ENCODE measurements at regions not wholly inside any gene's neighbourhood (a gene's known extent, or its start where the extent isn't known, plus 50 kb on each side); places are given as distances from the start of the nearest gene placed in this dataset.

GRCh38 chr3:102737353-102737752, 302.5 kb downstream of the ZPLD1 start:
- H3K4me3 ChIP-seq (ENCODE audit: low read depth, low read length): no peak overlapping the region
- DNase-seq (ENCODE audit: low read depth): no peak
- no peak for TF ChIP-seq MAX (IDR thresholded peaks at IDR 0.05; ENCODE audit: low read depth, low read length)
- no peak for TF ChIP-seq CTCF (IDR thresholded peaks at IDR 0.05; ENCODE audit: low read depth, low read length)

- TF ChIP-seq CTCF (IDR thresholded peaks at IDR 0.05; ENCODE audit: low read depth, low read length) (no peak), MYC (IDR thresholded peaks at IDR 0.05; ENCODE audit: low read depth, low read length) (no peak), MAX (IDR thresholded peaks at IDR 0.05; ENCODE audit: low read depth, low read length) (no peak), POLR2A (IDR thresholded peaks at IDR 0.05; ENCODE audit: extremely low read depth, insufficient read length) (no peak)
- no peak for DNase-seq (ENCODE audit: low read depth)
- no peak overlapping the region for H3K4me3 ChIP-seq (ENCODE audit: low read depth, low read length)
Measured at GRCh38 chr3:102741105-102741504, 306.3 kb downstream of the ZPLD1 start.

- DNase-seq (ENCODE audit: low read depth): no peak
- no peak for TF ChIP-seq CTCF (IDR thresholded peaks at IDR 0.05; ENCODE audit: low read depth, low read length)
- no peak for TF ChIP-seq MYC (IDR thresholded peaks at IDR 0.05; ENCODE audit: low read depth, low read length)
- TF ChIP-seq POLR2A (IDR thresholded peaks at IDR 0.05; ENCODE audit: extremely low read depth, insufficient read length): no peak
- no peak for TF ChIP-seq MAX (IDR thresholded peaks at IDR 0.05; ENCODE audit: low read depth, low read length)
- no peak overlapping the region for H3K4me3 ChIP-seq (ENCODE audit: low read depth, low read length)
Measured at GRCh38 chr3:102741694-102742093, 306.9 kb downstream of the ZPLD1 start.

- TF ChIP-seq MYC (IDR thresholded peaks at IDR 0.05; ENCODE audit: low read depth, low read length): no peak
- no peak for TF ChIP-seq CTCF (IDR thresholded peaks at IDR 0.05; ENCODE audit: low read depth, low read length)
- TF ChIP-seq POLR2A (IDR thresholded peaks at IDR 0.05; ENCODE audit: extremely low read depth, insufficient read length): no peak
- TF ChIP-seq MAX (IDR thresholded peaks at IDR 0.05; ENCODE audit: low read depth, low read length): no peak
- no peak overlapping the region for H3K4me3 ChIP-seq (ENCODE audit: low read depth, low read length)
- no peak for DNase-seq (ENCODE audit: low read depth)
Measured at GRCh38 chr3:102745881-102746280, 311.1 kb downstream of the ZPLD1 start.

GRCh38 chr3:102747611-102748010, 312.8 kb downstream of the ZPLD1 start:
- no peak for DNase-seq (ENCODE audit: low read depth)
- TF ChIP-seq CTCF (IDR thresholded peaks at IDR 0.05; ENCODE audit: low read depth, low read length): no peak
- TF ChIP-seq MAX (IDR thresholded peaks at IDR 0.05; ENCODE audit: low read depth, low read length): no peak
- TF ChIP-seq MYC (IDR thresholded peaks at IDR 0.05; ENCODE audit: low read depth, low read length): no peak
- TF ChIP-seq POLR2A (IDR thresholded peaks at IDR 0.05; ENCODE audit: extremely low read depth, insufficient read length): no peak
- H3K4me3 ChIP-seq (ENCODE audit: low read depth, low read length): no peak overlapping the region

GRCh38 chr3:102748646-102749045, 313.8 kb downstream of the ZPLD1 start:
- TF ChIP-seq MAX (IDR thresholded peaks at IDR 0.05; ENCODE audit: low read depth, low read length) (no peak), POLR2A (IDR thresholded peaks at IDR 0.05; ENCODE audit: extremely low read depth, insufficient read length) (no peak), MYC (IDR thresholded peaks at IDR 0.05; ENCODE audit: low read depth, low read length) (no peak), CTCF (IDR thresholded peaks at IDR 0.05; ENCODE audit: low read depth, low read length) (no peak)
- no peak overlapping the region for H3K4me3 ChIP-seq (ENCODE audit: low read depth, low read length)
- no peak for DNase-seq (ENCODE audit: low read depth)

Data from NB4 (cell line).